H1 (cell line): ENCODE measurements at regions not wholly inside any gene's neighbourhood (a gene's known extent, or its start where the extent isn't known, plus 50 kb on each side); places are given as distances from the start of the nearest gene placed in this dataset.

Source experiments
- CEBPB ChIP-seq: IDR thresholded peaks from 2 replicates; pipeline ENCODE4 v1.6.1; 2012; ENCODE audit warnings: low read depth, low read length
- CTBP2 ChIP-seq: IDR thresholded peaks from 2 replicates; pipeline ENCODE4 v1.7.0; 2011; ENCODE audit warnings: borderline replicate concordance, mild to moderate bottlenecking, moderate library complexity, mixed read lengths, low read length; ENCODE audit not compliant: insufficient read depth, insufficient read length
- HDAC2 ChIP-seq, 2 experiments: fragments of 300-600 bp in 1 of 2; sonication (generic) in 1 of 2; IDR thresholded peaks; 2 replicates each; pipeline ENCODE4 v1.6.1; 2011 to 2012; ENCODE audit warnings: low read depth in 2 of 2, low read length in 2 of 2, mild to moderate bottlenecking in 2 of 2, moderate library complexity in 2 of 2, borderline replicate concordance in 1 of 2, inconsistent platforms in 1 of 2
- POU5F1 ChIP-seq: IDR thresholded peaks from 2 replicates; pipeline ENCODE4 v1.6.1; 2011; ENCODE audit warnings: low read depth, mild to moderate bottlenecking, low read length, moderate library complexity
- SRF ChIP-seq: IDR thresholded peaks from 2 replicates; pipeline ENCODE4 v1.6.1; 2011; ENCODE audit warnings: mild to moderate bottlenecking, low read depth, low read length, moderate library complexity
- YY1 ChIP-seq: IDR thresholded peaks from 2 replicates; pipeline ENCODE4 v1.6.1; 2011; ENCODE audit warnings: low read depth, mild to moderate bottlenecking, low read length

DNA sequence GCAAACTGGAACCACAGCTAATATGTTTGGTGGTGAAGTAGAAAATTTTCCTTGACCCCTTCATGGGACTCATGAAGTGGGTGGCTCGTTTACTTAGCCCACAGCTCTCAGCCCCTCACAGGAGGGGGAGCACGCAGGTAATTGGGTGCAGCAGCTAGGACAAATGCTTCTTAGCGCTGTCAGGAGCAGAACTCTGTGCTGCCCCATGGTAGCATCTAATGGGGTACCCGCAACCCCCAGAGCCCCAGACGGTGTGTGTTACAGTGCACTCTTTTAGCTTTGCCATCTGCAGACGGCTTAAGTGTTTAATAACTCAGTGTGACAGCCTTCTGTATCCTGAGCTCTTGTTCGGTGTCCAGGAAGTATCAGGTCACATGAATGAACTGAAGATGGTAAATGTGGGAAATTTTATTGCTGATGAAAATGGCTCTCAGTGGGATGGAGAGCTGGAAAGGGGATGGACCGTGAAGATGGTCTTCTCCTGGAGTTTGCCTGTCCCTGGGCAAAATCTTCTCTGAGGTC lies 189.6 kb upstream of the ZRANB2 start (continued):
- no peak for TF ChIP-seq YY1
- TF ChIP-seq CTBP2 = no peak
- TF ChIP-seq SRF = no peak
- TF ChIP-seq HDAC2 (IDR thresholded peaks at IDR 0.05; ENCODE audit: borderline replicate concordance in 1 of 2, low read depth in 2 of 2, low read length in 2 of 2) = no peak
- no peak for TF ChIP-seq CEBPB
- no peak for TF ChIP-seq POU5F1
